Activated CD4-positive, alpha-beta T cell treated with anti-CD3 and anti-CD28 coated beads for 4 hours (primary cell): ENCODE measurements at regions not wholly inside any gene's neighbourhood (a gene's known extent, or its start where the extent isn't known, plus 50 kb on each side); places are given as distances from the start of the nearest gene placed in this dataset.

Experiments
- DNase-seq, 2 donors: peaks; one replicate each; pipeline ENCODE4 v3.0.0-alpha.2; 2020

DNA sequence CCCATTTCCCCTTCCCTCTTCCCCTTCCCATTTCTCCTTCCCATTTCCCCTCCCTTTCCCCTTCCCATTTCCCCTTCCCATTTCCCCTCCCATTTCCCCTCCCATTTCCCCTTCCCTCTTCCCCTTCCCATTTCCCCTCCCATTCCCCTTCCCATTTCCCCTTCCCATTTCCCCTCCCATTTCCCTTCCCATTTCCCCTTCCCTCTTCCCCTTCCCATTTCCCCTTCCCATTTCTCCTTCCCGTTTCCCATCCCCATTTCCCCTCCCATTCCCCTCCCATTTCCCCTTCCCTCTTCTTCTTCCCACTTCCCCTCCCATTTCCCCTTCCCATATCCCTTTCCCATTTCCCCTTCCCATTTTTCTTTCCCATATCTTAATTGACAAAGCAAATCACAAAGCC, 109.0 kb downstream of the OLFM1 start:
- no peak for DNase-seq

DNA sequence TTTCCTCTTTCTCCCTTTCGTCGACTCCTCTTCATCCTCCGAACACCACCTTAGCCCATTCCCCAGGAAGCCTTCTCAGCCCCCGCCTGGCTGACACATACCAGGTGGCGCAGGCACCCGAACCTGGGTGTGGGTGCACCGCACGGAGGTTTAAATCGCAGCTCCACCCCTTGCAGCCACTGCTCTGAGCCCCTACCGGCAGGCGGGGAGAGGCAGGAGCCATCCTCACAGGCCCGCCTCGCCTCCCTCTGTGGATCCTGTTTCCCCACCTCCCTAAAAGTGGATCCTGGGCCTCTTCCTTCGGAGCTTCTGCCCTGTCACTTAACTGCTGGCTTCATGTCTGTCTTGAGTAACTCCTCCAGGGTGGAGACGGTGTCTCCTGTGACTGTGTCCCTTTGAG, 110.7 kb downstream of the OLFM1 start:
- DNase-seq = no peak

GRCh38 chr9:135198586-135199285, 111.3 kb downstream of the OLFM1 start:
- DNase-seq = no peak

DNA sequence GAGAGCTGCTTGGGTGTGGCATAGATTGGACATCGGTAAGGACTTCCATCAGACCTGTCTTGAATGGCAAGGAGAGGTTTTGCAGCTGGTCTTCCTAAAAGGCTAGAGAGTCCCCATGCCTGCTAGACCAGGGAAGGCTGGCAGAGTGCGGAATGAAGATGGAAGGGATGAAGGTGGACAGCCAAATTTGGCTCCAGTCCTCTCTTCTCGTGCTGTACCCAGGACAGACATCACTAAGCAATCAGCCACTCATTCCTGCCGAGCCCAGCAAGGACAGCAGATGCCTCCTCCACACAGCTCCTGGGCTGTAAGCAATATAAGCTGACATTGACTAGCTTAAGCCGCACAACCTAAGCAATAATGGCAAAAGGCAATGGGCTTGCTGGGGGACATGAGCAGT, 112.0 kb downstream of the OLFM1 start:
- no peak for DNase-seq

- no peak for DNase-seq
Observed at GRCh38 chr9:135201711-135202110, 114.2 kb downstream of the OLFM1 start.

DNA sequence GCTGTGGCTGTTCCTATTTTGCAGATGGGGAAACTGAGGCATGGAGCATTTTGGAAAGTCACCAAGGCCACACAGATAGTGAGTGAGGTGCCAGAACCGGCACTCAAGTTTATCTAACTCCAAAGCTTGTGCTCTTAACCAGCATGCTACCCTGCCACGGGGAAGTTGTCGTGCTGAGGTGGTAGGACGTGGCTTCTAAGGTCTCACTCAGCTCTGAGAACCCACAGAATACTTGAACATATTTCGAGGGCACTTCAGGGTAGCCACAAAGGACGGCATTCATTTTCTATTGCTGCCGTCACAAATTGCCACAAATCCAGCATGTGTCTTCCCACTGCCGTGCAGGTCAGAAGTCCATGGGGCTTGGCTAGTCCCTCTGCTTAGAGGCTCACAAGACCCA, 116.7 kb downstream of the OLFM1 start:
- no peak for DNase-seq

DNA sequence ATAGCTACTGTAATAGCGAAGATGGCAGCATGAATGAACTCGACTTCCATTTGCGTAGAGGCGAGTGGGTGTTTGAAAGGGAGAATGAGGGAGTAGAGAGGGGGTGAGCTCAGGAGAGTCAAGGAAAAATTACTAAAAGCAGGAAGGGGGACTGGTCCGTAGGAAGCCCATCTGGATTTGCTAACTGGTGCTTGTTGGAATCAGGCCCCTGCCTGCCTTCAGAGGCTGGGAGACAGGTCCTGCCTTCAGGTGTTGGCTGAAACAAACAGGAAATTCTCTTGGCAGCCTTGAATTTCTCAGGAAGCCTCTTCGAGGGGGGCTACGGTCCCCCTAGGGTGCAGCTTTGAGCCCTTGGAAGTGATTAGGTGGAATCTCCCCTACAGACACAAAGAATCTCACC, 121.7 kb downstream of the OLFM1 start:
- DNase-seq = no peak

DNA sequence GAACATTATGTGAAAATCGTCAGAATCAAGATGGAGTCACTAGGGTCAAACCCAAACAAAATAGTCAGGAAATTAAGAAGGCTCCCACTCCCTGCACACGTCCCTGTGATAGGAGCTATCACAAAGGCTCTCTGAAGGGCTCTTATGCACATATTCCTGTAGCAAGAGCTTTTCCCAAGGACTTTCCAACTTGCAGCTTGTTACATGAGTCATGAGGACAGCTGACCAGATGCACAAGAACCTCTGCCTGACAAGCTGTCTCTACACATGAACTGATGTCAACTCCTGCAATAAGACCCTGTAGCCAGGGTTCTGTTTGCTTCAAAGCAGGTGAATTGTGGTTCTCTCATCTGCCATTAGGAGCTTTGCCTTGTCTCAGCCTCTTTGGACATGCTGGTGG, 122.4 kb downstream of the OLFM1 start:
- DNase-seq = no peak

- DNase-seq = no peak
Observed at GRCh38 chr9:135210676-135211523, 123.4 kb downstream of the OLFM1 start.

GRCh38 chr9:135211524-135211890, 124.0 kb downstream of the OLFM1 start:
- DNase-seq = no peak

- no peak for DNase-seq
Observed at GRCh38 chr9:135212961-135213360, 125.5 kb downstream of the OLFM1 start.

DNA sequence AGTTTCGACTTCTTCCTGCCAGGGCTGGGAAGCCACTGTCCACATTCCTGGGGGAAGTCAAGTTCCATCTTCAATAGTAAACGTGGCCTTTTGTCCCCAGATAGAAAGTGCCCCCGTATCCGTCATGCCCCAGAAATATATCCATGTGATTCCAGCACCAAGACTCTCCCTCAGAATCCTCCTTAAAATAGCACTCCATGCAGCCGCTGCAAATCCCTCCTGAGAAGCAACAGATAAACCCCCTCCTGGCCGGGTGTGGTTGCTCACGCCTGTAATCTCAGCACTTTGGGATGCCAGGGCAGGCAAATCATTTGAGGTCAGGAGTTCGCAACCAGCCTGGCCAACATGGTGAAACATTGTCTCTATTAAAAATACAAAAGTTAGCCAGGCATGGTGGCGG, 126.1 kb downstream of the OLFM1 start:
- DNase-seq = no peak

- DNase-seq = no peak
Observed at GRCh38 chr9:135214054-135214640, 126.7 kb downstream of the OLFM1 start.

- no peak for DNase-seq
Observed at GRCh38 chr9:135214706-135215105, 127.2 kb downstream of the OLFM1 start.

DNA sequence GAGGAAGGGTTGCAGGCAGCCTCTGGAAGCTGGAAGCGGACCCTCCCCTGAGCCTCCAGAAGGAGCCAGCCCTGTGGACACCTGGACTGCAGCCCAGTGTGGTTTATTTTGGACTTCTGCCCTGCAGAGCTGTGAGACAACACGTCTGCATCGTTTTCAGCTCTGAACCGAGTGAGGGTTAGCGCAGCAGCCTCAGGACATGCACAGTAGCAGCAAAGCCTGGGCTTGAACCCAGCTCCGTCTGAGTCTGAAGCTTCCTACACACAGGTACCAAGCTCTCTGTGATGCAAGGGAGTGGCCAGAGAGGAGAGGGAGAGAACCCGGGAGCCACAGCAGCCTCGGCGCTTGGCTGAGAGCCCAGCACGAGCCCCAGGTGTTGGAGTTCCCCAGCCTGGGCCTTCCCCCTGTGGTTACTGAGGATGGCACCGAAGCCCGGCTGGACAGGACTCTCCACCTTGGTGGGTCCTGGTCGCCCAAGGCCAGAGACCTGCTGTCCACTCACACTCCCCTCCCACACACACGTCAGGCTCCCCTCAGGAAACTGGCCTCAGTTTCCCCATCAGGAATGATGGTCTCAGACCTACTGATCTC, 128.2 kb downstream of the OLFM1 start:
- no peak for DNase-seq

DNA sequence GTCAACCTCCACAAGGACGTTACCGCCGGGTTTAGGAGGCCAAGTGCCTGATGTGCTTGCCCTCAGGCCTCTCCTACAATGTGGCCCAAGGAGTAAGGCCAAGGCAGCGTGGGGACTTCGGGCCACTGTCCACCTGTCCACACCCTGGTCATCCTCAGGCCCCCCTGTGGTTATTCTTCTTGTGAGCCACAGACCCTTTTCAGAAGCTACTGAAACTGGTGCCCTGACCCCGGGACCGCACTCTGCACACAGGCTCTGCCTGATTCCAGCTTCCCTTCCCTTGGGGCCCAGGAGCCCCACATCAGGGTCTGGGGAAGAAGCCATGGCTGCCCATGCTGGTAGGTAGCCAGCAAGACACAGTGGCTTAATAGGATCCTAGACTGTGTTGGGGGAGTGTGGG, 128.8 kb downstream of the OLFM1 start:
- no peak for DNase-seq

- no peak for DNase-seq
Observed at GRCh38 chr9:135216791-135217441, 129.4 kb downstream of the OLFM1 start.

GRCh38 chr9:135217836-135218235, 130.4 kb downstream of the OLFM1 start:
- no peak for DNase-seq

DNA sequence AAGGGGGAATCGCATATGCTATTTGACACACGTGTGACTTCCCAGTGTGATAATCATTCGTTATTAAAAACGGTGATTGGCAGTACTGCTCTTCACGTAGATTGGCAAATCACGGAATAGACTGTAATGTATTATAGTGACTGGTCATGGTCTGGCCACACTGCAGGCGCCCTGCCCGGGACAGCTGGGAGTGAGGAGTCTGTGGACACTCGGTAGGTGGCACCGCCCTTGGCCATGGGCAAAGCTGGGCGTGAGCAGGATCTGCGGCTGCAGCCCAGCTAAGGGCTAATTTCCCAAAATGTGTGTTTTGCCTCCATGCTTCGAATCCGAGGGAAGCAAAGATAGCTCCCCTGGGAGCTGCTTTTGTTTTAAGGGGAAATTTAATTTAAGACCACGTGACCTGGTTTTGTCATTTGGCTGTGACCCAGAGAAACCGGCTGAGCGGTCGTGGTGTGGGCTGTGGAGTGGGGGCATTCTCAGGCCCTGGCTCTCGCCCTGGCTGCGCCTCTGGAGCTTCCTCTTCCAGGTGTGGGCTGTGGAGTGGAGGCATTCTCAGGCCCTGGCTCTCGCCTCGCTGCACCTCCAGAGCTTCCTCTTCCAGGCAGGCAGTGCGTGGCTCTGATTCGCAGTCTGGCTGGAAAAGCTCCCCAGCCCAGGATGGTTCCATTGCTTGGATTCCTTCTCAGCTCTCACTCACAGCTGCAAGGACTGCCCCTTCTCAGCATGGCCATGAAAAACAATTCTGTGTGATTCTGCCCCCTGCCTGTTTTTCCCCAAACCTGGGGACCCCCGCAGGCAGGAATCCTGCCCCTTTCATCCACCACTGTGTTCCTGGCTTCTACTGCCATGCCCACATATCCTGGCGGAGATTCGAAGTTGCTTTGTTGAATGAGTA, 131.1 kb downstream of the OLFM1 start:
- no peak for DNase-seq

DNA sequence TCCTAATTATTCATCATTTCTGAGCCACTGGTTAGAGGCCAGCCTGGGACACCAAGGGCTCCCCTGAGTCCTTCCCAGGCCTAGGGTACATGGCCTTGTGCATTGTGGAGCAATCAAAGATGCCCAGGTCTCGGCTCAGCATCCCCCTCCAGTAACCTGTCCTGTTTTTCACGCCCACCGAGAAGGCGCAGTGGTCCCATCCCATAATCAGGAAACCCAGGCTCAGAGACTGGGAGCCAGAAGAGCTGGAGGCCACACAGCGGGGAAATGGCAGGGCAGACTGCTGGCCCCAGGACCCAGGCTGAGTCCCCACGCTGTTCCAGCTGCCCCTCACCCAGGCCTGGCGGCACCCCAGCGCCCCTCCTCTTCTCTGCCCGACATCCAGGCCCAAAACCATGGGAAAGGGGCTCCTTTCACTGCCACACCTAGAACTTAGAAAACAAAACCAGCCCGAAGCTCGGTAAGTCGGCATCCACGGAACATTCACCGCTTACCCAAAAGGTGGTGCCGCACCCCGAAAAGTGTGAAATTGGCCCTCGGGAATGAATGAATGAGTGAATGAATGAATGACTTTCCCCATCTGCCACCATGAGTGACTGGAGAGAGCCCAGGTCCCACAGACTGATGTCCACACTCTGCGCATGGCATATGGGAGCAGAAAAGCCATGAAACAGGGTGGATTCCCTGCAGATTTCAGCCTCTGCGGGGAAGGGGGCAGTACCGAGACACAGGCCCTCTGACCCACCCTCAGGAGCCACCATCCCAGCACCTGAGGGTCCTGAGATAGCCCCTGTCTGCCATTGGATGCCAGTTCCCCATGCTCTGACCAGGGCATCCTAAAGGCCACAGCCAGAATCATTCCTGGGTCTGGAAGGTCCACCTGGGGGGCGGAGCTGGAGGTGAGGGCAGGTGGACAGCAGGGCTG, 132.5 kb downstream of the OLFM1 start:
- no peak for DNase-seq
